ENCODE measurements at regions not wholly inside any gene's neighbourhood (a gene's known extent, or its start where the extent isn't known, plus 50 kb on each side); places are given as distances from the start of the nearest gene placed in this dataset.

DNA sequence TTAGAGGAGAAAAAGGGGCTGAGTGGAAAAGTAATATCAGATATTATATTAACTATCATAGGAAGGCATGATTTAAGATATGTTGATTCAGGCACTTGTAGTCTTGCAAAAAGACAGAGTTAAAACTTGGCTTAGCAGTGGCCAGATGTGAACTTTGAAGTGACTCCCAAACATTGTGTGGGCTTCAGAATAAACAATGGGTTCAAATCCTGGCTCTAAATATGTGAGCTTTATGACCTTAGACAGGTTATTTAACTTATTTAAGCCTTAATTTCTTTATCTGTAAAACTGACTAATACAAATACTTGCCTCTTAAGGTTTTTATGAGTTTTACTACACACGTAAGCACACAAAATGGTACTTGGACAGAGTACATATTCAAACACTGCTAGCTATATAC is 85.9 kb downstream of the TNFSF18 start:
- Histone ChIP-seq H3F3A (ENCODE audit: insufficient read depth) (no peaks in the 10 kb centered on the region), H3K36me3 (ENCODE audit: low read length) (no peaks in the 10 kb centered on the region), H3K27ac (ENCODE audit: low read depth, low read length) (no peak overlapping the region), H3K79me2 (ENCODE audit: insufficient read depth, low read length) (no peaks in the 10 kb centered on the region), H3K27me3 (ENCODE audit: low read length) (no peaks in the 10 kb centered on the region), H4K20me1 (ENCODE audit: low read depth, low read length) (no peaks in the 10 kb centered on the region), H3K4me2 (ENCODE audit: low read depth, low read length, poor library complexity, severe bottlenecking) (no peak overlapping the region), H3K9me3 (ENCODE audit: insufficient read depth, low read length) (no peaks in the 10 kb centered on the region), H3K9ac (ENCODE audit: low read length) (no peak overlapping the region), H2AFZ (ENCODE audit: low read depth, low read length, severe bottlenecking) (no peak overlapping the region), H3K9me2 (replicated peaks; ENCODE audit: insufficient read depth, low read length) (no peaks in the 10 kb centered on the region), H3K4me3 (ENCODE audit: insufficient read depth, low read length, poor library complexity, severe bottlenecking) (no peak overlapping the region)
- TF ChIP-seq EZH2phosphoT487 (conservative IDR thresholded peaks at IDR 0.05; ENCODE audit: low read length) (no peak), CTCF (IDR thresholded peaks at IDR 0.05; ENCODE audit: insufficient read depth, low read length, poor library complexity, severe bottlenecking) (no peak)

GRCh38 chr1:172966844-172967540 is 83.7 kb downstream of the TNFSF18 start:
- Histone ChIP-seq H3K36me3 (ENCODE audit: low read length) (no peaks in the 10 kb centered on the region), H3K9me2 (replicated peaks; ENCODE audit: insufficient read depth, low read length) (no peaks in the 10 kb centered on the region), H3K79me2 (ENCODE audit: insufficient read depth, low read length) (no peaks in the 10 kb centered on the region), H3K9me3 (ENCODE audit: insufficient read depth, low read length) (no peaks in the 10 kb centered on the region), H3K9ac (ENCODE audit: low read length) (no peak overlapping the region), H2AFZ (ENCODE audit: low read depth, low read length, severe bottlenecking) (no peak overlapping the region), H3K27ac (ENCODE audit: low read depth, low read length) (no peak overlapping the region), H3F3A (ENCODE audit: insufficient read depth) (no peaks in the 10 kb centered on the region), H3K4me3 (ENCODE audit: insufficient read depth, low read length, poor library complexity, severe bottlenecking) (no peak overlapping the region), H3K4me2 (ENCODE audit: low read depth, low read length, poor library complexity, severe bottlenecking) (no peak overlapping the region), H4K20me1 (ENCODE audit: low read depth, low read length) (no peaks in the 10 kb centered on the region), H3K27me3 (ENCODE audit: low read length) (no peaks in the 10 kb centered on the region)
- TF ChIP-seq CTCF (IDR thresholded peaks at IDR 0.05; ENCODE audit: insufficient read depth, low read length, poor library complexity, severe bottlenecking), result no peak
- no peak for TF ChIP-seq EZH2phosphoT487 (conservative IDR thresholded peaks at IDR 0.05; ENCODE audit: low read length)

- Histone ChIP-seq H3K27ac (ENCODE audit: low read depth, low read length) (no peak overlapping the region), H2AFZ (ENCODE audit: low read depth, low read length, severe bottlenecking) (no peak overlapping the region), H4K20me1 (ENCODE audit: low read depth, low read length) (no peaks in the 10 kb centered on the region), H3K79me2 (ENCODE audit: insufficient read depth, low read length) (no peaks in the 10 kb centered on the region), H3K9me2 (replicated peaks; ENCODE audit: insufficient read depth, low read length) (no peaks in the 10 kb centered on the region), H3K9ac (ENCODE audit: low read length) (no peak overlapping the region), H3K4me2 (ENCODE audit: low read depth, low read length, poor library complexity, severe bottlenecking) (no peak overlapping the region), H3K36me3 (ENCODE audit: low read length) (no peaks in the 10 kb centered on the region), H3K4me3 (ENCODE audit: insufficient read depth, low read length, poor library complexity, severe bottlenecking) (no peak overlapping the region), H3F3A (ENCODE audit: insufficient read depth) (no peaks in the 10 kb centered on the region), H3K9me3 (ENCODE audit: insufficient read depth, low read length) (no peaks in the 10 kb centered on the region), H3K27me3 (ENCODE audit: low read length) (no peaks in the 10 kb centered on the region)
- no peak for TF ChIP-seq CTCF (IDR thresholded peaks at IDR 0.05; ENCODE audit: insufficient read depth, low read length, poor library complexity, severe bottlenecking)
- no peak for TF ChIP-seq EZH2phosphoT487 (conservative IDR thresholded peaks at IDR 0.05; ENCODE audit: low read length)
Observed at GRCh38 chr1:172967936-172968335, 82.8 kb downstream of the TNFSF18 start.

Data from SU-DHL-6 (cell line).